NOMO-1 (cell line): ENCODE measurements at regions not wholly inside any gene's neighbourhood (a gene's known extent, or its start where the extent isn't known, plus 50 kb on each side); places are given as distances from the start of the nearest gene placed in this dataset.

Experiments
- DNase-seq, 2 experiments: peaks; one replicate each; lab custom pipeline; 2025; ENCODE audit not compliant: unreplicated experiment in 2 of 2; lab: John Stamatoyannopoulos, UW

DNA sequence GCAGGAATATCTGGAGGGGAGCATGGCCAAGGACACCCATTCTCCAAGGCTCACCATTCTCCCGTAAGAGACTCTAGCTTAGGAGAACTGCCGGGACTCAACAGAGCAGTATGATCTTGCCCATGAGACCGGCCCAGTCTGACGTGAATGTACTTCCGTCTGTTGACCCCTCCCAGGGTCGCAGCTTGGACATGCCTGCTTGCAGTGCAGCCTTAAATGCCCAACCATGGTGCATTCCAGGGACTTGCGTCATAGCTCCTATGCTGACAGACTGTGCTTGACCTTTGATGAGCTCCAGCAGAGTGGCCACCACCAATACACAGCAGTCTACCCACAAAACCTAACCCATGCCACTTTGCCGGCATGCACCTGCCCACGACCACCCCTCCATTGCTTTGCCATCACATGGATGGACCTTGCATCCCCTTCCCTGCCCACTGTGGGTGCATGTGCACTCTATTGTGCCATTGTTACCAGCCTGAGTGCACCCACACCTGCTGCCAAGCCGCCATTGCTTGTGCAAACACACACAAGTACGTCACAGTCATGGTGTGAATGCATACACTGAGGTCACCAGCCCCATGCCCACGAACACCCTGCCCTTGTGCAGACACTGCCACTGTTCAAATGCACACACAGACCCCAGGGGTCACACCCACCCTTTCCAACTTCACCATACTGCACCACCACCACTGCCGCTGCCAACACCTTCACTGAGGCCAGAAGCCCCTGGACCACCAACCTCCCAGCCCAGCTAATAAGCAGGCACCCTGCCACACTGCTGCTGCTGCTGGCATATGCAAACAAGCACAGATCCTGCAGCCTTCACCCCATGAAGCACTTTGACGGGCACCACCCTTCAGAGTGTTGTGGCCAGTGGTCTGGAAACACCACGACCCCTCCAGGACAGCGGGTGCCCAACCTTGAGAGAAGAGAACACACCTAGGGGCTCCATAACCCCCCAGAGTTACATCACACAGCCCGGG, 1141.3 kb downstream of the BRINP3 start:
- DNase-seq, result no peak

DNA sequence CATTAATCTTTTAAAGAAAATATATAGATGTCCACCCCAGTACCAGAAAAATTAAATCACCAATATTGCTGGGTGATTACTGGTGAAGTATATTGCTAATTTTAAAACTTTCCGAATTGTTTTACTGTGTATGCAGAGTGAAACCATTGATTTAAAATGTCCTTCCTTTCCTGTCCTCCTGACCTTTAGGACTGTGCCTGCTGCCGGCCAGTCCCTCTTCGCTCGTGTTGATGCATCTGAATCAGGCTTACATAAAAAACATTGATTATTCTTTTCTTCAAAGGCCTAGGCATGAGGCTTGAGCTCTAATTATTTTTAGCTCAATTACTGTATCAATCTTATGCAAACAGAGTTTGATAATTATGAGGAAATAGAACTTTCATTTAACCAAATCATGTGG, 1128.1 kb downstream of the BRINP3 start:
- no peak for DNase-seq

- no peak for DNase-seq
These were observed 1126.6 kb downstream of the BRINP3 start for GRCh38 chr1:189350983-189351616.

DNA sequence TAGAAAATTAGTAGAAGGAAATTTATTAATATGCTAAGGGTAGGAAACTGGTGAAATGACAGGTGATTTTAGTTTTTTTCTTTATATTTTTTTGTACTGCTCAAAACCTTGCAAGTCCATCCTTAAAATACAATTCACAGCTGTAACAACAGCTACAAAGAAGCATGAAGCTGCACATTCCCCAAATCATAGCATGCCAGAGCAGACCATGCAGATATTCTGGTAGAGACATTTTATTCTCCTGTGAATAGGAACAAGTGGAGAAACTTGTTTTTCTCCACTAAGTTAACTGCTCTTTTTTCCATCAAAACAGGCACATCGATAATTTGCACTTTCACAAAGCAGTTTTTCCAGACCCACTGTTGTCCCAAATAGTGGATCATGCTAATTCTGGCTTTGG, 1125.7 kb downstream of the BRINP3 start:
- no peak for DNase-seq

DNA sequence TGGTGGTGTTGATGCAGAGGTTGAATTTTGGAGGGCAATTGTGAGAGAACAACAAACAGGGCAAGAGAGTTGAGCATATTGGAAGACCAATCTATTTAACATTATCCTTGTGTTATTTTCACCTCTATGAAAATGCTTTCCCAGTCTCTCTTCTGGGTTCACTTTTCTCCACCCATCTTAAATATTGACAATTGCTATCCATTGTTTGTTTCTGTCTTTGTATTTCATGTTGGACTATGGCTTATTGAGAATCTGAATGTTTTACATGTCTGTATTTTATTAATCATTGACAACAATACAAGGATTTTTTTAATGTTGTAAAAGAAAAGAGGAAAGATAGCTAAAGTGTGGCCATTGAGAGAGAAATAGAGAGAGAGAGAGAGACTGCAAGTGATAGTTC, 1121.5 kb downstream of the BRINP3 start:
- DNase-seq, result no peak

- DNase-seq, result no peak
These were observed 1120.3 kb downstream of the BRINP3 start for GRCh38 chr1:189357317-189357716.

DNA sequence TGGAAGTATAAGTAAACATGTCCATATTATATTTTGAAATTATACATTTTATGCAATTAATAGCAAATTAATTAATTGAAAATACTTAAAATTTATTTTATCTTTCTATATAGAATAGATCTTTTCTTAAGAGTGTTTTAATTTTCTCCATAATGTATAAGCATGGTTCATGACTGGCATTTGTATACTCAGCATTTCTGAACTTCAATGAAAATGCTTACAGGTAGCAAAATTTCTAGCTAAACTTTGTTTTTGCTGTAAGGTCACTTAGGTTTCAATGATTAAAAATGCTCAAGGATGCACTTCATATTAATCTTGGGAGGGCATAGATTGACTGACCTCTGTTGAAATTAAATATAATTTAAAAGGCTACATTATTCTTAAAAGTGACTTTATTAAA, 1108.1 kb downstream of the BRINP3 start:
- DNase-seq, result no peak

- no peak for DNase-seq
These were observed 1102.8 kb downstream of the BRINP3 start for GRCh38 chr1:189374816-189375215.

GRCh38 chr1:189405419-189405818, 1072.2 kb downstream of the BRINP3 start:
- DNase-seq, result no peak

DNA sequence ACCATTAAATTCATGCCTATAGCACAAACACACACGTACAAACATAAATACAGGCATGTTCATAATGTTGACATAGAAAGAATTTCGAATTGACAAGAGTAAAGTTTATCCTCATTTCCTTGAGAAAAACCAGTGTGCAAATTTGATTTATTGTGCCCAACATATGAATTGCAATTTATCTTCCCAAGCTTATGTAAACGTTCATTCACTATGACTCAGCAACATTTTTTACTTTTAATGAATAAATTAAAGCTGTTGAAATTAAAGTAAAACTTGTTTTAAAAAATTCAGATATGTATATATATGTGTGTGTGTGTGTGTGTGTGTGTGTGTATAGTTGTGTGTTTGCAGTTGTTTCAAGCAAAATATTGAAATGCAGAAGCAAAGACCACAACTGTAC, 1067.9 kb downstream of the BRINP3 start:
- DNase-seq, result no peak

DNA sequence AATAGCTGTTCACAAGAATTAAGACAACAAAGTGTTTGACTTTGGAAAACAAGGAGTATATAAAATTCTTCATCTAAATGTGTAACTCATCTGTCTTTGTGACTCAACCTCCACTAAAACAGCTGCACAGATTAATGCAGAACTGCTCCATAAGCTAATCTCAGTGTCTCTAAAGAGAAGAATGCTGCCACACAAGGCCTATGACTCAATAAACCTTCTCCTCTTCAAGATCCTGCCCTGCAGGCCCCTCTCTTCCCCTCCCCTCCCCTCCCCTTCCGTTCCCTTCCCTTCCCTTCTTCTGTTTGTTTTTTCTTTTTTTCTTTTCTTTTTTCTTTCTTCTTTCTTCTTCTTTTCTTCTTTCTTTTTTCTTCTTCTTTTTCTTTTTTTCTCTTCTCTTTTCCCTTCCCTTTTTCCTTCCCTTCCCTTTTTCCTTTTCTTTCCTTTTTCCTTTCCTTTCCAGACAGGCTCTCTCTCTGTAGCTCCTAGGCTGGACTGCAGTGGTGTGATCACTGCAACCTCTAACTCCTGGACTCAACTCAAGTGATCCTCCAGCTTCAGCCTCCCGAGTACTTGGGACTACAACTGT, 1052.8 kb downstream of the BRINP3 start:
- DNase-seq, result no peak

GRCh38 chr1:189429610-189430009, 1048.1 kb downstream of the BRINP3 start:
- DNase-seq, result peak in 1 of 2 experiments; percentile 0

DNA sequence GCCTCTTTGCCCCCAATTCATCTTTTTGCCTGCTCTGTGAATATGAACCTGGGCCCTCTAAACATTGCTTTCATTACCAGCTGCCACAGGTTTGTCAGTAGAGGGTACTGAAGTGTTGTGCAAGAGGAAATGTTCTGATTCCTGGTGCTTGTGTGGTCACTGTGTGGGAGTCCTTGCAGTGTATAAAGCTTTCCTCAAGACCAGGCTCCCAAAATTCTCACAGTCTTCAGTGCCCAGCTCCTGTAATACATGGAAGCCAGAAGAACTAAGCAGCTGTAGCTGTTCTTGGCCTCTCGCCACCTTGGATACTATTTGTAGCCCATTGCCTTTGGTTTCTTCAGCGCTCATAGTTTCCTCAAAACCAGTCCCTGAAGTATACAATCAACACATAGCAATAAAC, 1046.2 kb downstream of the BRINP3 start:
- no peak for DNase-seq

GRCh38 chr1:189432753-189433152, 1044.9 kb downstream of the BRINP3 start:
- no peak for DNase-seq

- no peak for DNase-seq
These were observed 1043.2 kb downstream of the BRINP3 start for GRCh38 chr1:189434461-189434860.

DNA sequence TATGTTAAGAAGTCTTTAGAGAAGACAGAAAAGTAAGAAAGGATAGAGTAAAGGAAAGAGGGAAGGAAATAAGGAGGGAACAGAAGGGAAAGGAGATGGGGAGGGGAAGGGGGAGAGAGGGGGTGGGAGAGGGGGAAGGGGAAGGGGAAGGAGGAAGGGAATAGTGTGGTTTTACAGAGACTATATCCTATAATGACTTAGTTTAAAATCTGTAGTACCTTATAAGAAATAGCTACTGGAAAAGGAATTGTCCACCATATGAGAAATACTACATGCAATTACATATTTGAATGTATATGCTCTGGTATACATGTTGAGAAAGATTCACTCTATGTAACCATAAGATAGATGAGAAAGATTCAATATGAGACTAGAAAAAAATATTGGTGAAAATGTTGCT, 1042.3 kb downstream of the BRINP3 start:
- DNase-seq, result no peak

DNA sequence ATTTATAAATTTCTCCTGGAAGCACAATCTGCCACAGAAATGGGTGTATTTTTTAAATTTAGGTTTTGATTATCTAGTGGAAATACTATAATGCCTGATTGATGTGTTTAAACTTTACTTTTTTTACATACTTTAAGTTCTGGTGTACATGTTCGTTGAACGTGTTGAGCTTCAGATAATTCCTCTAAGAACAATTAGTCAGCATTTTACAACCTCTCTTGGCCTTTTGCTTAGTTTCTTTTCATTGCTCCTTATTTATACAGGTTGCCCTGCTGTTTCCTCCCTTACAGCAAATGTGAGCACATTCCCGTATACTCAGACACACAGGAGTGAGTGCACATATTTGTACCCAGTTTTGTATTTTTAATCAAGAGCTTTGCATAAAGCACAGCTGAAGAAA, 1038.9 kb downstream of the BRINP3 start:
- no peak for DNase-seq

DNA sequence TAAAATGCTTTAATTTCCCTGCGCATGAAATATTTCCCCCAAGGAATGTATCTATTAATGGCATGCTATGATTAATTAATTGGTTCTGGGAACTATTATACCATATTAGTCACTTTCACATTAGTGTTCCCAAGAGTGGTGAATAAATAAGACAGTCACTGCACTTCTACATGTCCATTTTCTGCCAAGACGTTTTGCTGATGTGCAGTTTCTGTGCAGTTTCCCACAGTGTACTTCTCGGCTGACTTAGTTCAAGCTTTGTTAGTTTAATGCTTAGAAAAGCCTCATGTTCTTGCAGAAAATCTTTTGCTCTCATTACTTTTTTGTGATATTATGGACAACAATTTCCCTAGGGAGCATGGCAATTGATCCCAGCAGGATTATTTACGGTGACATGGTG, 1014.5 kb downstream of the BRINP3 start:
- DNase-seq, result no peak

- no peak for DNase-seq
These were observed 980.9 kb downstream of the BRINP3 start for GRCh38 chr1:189496768-189497167.

DNA sequence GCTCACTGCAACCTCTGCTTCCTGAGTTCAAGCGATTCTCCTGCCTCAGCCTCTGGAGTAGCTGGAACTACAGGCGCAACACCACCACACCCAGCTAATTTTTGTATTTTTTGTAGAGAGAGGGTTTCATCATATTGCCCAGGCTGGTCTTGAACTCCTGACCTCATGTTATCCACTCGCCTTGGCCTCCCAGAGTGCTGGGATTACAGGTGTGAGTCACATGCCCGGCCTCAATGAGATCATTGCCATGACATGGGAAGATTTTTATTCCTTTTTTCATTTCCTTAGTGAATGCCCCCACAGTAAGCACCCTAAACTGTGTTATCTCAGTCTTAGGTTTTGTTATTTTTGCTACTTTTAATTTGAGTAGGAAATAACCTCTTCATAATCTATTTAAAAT, 977.9 kb downstream of the BRINP3 start:
- no peak for DNase-seq

DNA sequence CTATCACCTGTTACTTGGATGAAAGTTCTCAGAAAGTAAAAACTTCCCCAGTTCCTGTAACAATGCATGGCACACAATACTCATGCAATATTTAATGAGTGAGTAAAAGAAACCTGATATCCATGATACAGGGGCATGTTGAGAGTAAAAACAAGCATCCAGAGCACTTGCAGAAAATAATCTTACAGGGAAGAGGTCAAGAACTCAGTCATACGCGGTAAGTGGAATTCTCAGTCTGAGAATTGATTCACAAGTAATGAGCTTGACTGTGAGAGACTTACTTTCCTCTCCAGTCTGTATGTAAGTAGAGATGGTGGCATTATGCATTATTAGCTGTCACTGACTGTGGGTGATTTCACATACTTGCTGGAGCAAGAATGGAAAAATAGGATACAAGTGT, 976.9 kb downstream of the BRINP3 start:
- DNase-seq, result no peak

DNA sequence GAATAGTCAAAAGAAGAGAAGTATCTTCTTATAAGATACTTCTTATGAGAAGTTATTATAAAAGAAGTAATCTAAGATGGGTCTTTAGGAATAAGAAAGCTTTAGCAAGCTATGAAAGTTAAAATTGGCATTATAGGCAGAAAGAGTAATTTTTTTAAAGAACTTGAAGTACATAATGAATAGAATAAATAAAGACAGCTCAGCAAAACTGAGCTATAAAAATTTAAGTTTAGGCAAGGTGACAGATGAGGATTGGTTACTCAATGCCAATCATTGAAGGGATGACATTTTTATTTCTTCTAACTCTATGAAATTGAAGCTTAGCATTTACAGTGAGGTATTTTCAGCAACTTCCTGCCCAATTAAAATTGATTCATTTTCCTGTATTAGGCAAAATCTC, 966.8 kb downstream of the BRINP3 start:
- peak; percentile 0 to 1 for DNase-seq
